Panc1 (cell line): ENCODE measurements at regions not wholly inside any gene's neighbourhood (a gene's known extent, or its start where the extent isn't known, plus 50 kb on each side); places are given as distances from the start of the nearest gene placed in this dataset.

Experiments
- ATAC-seq: fragments of 200-7000 bp; cut with Tn5 transposase; 2 replicates; pipeline ENCODE4 v1.9.1; 2020; ENCODE audit warnings: mild to moderate bottlenecking, moderate library complexity
- BruUV-seq: library from RNA; stranded (reverse); fragments of 400-500 nt; replicated peaks from 2 replicates; lab custom pipeline; 2021; lab: Mats Ljungman, UMichigan
- CTCF ChIA-PET: fragments of 300-600 bp; sonication (Branson Sonifier 250); formaldehyde crosslinking; loops from one replicate; lab custom pipeline; 2022; ENCODE audit warnings: antibody characterized with exemption; lab: Charles Lee
- POLR2A ChIA-PET: fragments of 300-600 bp; sonication (Branson Sonifier 250); formaldehyde crosslinking; loops from one replicate; lab custom pipeline; 2022; ENCODE audit warnings: antibody characterized with exemption; lab: Charles Lee
- DNase-seq: peaks from one replicate; pipeline ENCODE4 v3.0.0-alpha.2; 2010; ENCODE audit warnings: low read depth, low spot score
- H3K27ac ChIP-seq: 2 replicates; pipeline ENCODE4 v1.5.1; 2011; ENCODE audit warnings: mild to moderate bottlenecking, low read length, inconsistent platforms
- H3K27me3 ChIP-seq: fragments of 200-500 bp; sonication (Bioruptor generic); 2 replicates; pipeline ENCODE4 v1.6.0; 2014; ENCODE audit warnings: low read length, inconsistent platforms; ENCODE audit not compliant: control insufficient read depth, insufficient read depth
- H3K36me3 ChIP-seq: fragments of 200-500 bp; sonication (Bioruptor generic); 2 replicates; pipeline ENCODE4 v1.5.1; 2014; ENCODE audit warnings: inconsistent platforms, mild to moderate bottlenecking, low read length, moderate library complexity; ENCODE audit not compliant: control insufficient read depth, insufficient read depth
- H3K4me1 ChIP-seq: 2 replicates; pipeline ENCODE4 v1.5.1; 2011; ENCODE audit warnings: inconsistent platforms, mild to moderate bottlenecking, low read length, moderate library complexity; ENCODE audit not compliant: control insufficient read depth, insufficient read depth
- H3K4me3 ChIP-seq, 2 experiments: 2 replicates each; pipeline ENCODE4 v1.5.1; 2011 to 2012; ENCODE audit warnings: low read depth in 2 of 2, low read length in 2 of 2, mild to moderate bottlenecking in 2 of 2, inconsistent platforms in 1 of 2, moderate library complexity in 1 of 2
- H3K9me3 ChIP-seq: fragments of 200-500 bp; sonication (Bioruptor generic); 2 replicates; pipeline ENCODE4 v1.5.1; 2014; ENCODE audit warnings: low read depth, mild to moderate bottlenecking, inconsistent platforms, low read length, moderate library complexity; ENCODE audit not compliant: control insufficient read depth, insufficient read depth
- POLR2AphosphoS5 ChIP-seq: IDR thresholded peaks from 2 replicates; pipeline ENCODE4 v1.6.1; 2012; ENCODE audit warnings: mild to moderate bottlenecking, low read depth, low read length, moderate library complexity
- REST ChIP-seq, 2 experiments: IDR thresholded peaks; 2 replicates each; pipeline ENCODE4 v1.6.1; 2011 to 2012; ENCODE audit warnings: low read depth in 2 of 2, control low read depth in 1 of 2, low read length in 1 of 2, mild to moderate bottlenecking in 1 of 2, moderate library complexity in 1 of 2; ENCODE audit not compliant: insufficient read depth in 1 of 2
- SIN3A ChIP-seq: IDR thresholded peaks from 2 replicates; pipeline ENCODE4 v1.6.1; 2012; ENCODE audit warnings: low read depth, mild to moderate bottlenecking, low read length, moderate library complexity, borderline replicate concordance; ENCODE audit not compliant: insufficient read depth
- TCF7L2 ChIP-seq: IDR thresholded peaks from 2 replicates; pipeline ENCODE4 v1.6.1; 2011; ENCODE audit warnings: mild to moderate bottlenecking, low read depth, low read length, inconsistent platforms
- in situ Hi-C: cut with HindIII; loops from 2 replicates; pipeline ENCODE4 v1.10.0; 2016; ENCODE audit warnings: low sequenced_read_pairs, low pct_unique_long_range_greater_than_20kb
- intact Hi-C: fragments of 100-400 bp; cut with micrococcal nuclease; formaldehyde crosslinking; loops from one replicate; pipeline ENCODE4 v1.10.0; 2022; ENCODE audit not compliant: unreplicated experiment
- TF ChIP-seq, protein P1 (sequence below): fragments of 450-650 bp; IDR thresholded peaks from 2 replicates; pipeline ENCODE4 v1.5.1; 2017; ENCODE audit warnings: mild to moderate bottlenecking

- no TSS peak for BruUV-seq
- no peaks in the 10 kb centered on the region for H3K36me3 ChIP-seq
- no peaks in the 10 kb centered on the region for H3K27me3 ChIP-seq
- no peak overlapping the region for H3K4me3 ChIP-seq
- ChIA-PET POLR2A (no interaction called here), CTCF (no interaction called here)
- H3K27ac ChIP-seq = no peak overlapping the region
- no peak for ATAC-seq
- no peaks in the 10 kb centered on the region for H3K9me3 ChIP-seq
- intact Hi-C loops = no loop called here
- TF ChIP-seq TCF7L2 (no peak), SIN3A (no peak), POLR2AphosphoS5 (no peak), REST (IDR thresholded peaks at IDR 0.05; ENCODE audit: insufficient read depth in 1 of 2, low read depth in 2 of 2, low read length in 1 of 2) (no peak)
- TF ChIP-seq, protein P1, sequence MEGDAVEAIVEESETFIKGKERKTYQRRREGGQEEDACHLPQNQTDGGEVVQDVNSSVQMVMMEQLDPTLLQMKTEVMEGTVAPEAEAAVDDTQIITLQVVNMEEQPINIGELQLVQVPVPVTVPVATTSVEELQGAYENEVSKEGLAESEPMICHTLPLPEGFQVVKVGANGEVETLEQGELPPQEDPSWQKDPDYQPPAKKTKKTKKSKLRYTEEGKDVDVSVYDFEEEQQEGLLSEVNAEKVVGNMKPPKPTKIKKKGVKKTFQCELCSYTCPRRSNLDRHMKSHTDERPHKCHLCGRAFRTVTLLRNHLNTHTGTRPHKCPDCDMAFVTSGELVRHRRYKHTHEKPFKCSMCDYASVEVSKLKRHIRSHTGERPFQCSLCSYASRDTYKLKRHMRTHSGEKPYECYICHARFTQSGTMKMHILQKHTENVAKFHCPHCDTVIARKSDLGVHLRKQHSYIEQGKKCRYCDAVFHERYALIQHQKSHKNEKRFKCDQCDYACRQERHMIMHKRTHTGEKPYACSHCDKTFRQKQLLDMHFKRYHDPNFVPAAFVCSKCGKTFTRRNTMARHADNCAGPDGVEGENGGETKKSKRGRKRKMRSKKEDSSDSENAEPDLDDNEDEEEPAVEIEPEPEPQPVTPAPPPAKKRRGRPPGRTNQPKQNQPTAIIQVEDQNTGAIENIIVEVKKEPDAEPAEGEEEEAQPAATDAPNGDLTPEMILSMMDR = no peak
- in situ Hi-C loops = no loop called here
- no peak for DNase-seq
- no peaks in the 10 kb centered on the region for H3K4me1 ChIP-seq
Measured at GRCh38 chr14:98170575-98170974, 1101.4 kb downstream of the BCL11B start.

DNA sequence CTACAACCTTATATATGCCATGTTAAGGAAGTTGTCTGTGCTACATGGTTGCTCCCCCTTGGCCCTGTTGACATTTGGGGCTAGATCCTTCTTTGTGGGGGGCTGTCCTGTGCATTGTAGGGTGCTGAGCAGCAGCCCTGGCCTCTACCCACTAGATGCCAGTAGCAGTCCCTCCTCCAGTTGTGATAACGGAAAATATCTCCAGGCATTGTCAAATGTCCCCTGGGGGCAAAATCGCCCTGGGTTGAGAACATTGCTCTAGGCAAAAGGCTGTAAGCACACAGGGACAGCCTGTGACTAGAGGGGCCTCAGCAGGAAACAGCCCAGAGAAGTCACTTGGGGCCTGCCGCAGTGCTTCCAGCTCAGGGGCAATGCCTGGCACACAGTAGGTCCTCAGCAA lies 1100.3 kb downstream of the BCL11B start:
- ChIA-PET CTCF (no interaction called here), POLR2A (no interaction called here)
- Histone ChIP-seq H3K4me3 (no peak overlapping the region), H3K36me3 (no peaks in the 10 kb centered on the region), H3K9me3 (no peaks in the 10 kb centered on the region), H3K4me1 (no peaks in the 10 kb centered on the region), H3K27ac (no peak overlapping the region), H3K27me3 (no peaks in the 10 kb centered on the region)
- BruUV-seq = no TSS peak
- DNase-seq (no peak), ATAC-seq (no peak)
- no peak for TF ChIP-seq REST (IDR thresholded peaks at IDR 0.05; ENCODE audit: insufficient read depth in 1 of 2, low read depth in 2 of 2, low read length in 1 of 2)
- TF ChIP-seq TCF7L2 = no peak
- TF ChIP-seq, protein P1 = no peak
- TF ChIP-seq SIN3A = no peak
- no peak for TF ChIP-seq POLR2AphosphoS5
- intact Hi-C loops = no loop called here
- in situ Hi-C loops = no loop called here
